ENCODE measurements at regions not wholly inside any gene's neighbourhood (a gene's known extent, or its start where the extent isn't known, plus 50 kb on each side); places are given as distances from the start of the nearest gene placed in this dataset.
A peak's percentile ranks its signal among the peaks of the same experiment; 100 is the strongest.

DNA sequence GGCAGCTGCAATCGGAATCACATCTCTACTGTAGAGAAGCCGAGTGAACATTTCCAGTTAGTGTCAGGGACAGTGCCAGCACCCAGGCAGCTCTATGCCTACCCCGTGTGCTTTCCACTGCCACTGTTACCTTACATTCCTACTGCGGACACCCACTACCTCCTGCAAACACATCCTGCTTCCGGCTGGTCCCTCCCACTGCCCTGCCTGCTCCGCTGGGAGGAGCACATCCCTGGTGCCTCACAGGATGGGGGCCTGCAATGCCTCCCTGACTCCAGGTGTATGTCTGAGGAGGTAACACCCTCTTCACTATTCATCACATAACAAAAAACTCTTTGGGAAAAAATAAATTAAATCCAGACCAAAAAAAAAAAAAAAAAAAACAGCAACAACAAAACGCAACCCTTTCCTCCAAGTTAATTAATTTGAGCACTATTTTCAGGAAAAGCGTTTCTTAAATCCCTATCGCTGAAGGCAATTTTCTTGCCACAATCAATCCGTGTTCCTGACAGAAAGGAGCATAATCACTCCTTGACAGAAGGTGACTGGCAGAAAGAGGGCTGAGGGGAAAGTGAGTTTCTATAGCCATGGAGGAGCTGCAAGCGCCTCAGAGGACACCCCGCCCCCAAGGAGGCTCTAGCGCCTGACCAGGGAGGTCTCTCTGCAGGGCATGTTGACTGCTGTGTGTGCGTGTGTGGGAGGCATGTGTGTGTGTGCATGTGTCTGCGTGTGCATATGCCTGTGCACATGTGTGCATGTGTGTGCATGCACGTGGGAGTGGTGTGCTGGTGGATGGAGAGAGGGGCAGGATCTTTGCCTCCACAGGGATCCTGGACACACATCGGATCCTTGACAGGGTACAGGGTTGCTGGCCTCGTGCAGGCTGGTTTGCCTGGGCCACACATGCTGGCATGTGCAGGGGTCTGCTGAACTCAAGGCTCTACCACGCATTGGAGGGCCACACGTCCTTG lies 134.8 kb upstream of the NTM start:
- DNase-seq = no peak

GRCh38 chr11:131240421-131240820 lies 130.0 kb upstream of the NTM start:
- DNase-seq = no peak

DNA sequence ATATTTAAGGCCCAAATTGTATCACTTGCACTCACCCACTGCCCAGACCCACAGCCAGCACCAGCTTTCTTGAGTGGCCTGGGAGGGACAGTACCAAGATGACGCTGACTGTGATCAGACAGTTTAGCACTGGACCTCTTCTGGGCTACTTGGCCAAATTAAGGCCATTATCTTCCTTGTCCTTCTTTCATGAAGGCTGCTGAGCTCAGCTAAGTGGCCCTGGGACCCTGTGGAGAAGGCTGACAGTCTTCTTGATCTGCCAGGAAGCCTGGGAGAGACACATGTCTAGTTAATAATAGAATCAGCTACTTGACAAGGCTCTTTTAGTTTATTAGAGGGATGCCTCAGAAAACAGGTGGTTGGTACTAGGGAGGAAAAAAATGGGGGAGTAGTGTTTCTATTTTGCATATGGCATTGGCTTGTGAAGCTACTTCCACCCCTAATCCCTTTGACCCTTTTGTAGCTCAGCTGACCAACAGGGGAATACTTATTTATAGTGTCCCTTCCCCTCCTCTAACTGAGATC lies 127.9 kb upstream of the NTM start:
- DNase-seq = no peak

- peak in 1 of 3 experiments; percentile 56 for DNase-seq
These were observed 124.3 kb upstream of the NTM start for GRCh38 chr11:131246156-131246555.

DNA sequence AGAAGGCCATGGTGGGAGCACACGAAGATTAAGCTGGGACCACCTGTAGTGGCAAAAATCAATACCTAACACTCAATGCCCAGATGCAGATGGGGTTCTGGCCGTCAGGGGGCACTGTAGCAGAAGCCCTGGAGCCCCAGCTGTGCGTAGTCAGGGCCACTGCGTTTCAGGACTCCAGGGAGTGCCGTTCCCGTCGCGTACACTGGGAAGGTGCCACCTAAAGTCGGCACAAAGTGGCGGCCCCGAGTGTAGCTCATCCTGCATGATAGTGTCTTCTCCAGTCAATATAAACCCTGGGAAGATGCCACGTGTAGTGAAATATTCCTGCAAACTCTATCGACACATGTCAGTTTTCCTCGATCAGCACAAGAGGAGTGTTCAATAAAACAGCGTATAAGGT lies 123.8 kb upstream of the NTM start:
- peak in 1 of 3 experiments; percentile 24 for DNase-seq

GRCh38 chr11:131248588-131248987 lies 121.8 kb upstream of the NTM start:
- no peak for DNase-seq

GRCh38 chr11:131253142-131253655 lies 117.2 kb upstream of the NTM start:
- DNase-seq = peak; percentile 15 to 59 (median 36)

DNA sequence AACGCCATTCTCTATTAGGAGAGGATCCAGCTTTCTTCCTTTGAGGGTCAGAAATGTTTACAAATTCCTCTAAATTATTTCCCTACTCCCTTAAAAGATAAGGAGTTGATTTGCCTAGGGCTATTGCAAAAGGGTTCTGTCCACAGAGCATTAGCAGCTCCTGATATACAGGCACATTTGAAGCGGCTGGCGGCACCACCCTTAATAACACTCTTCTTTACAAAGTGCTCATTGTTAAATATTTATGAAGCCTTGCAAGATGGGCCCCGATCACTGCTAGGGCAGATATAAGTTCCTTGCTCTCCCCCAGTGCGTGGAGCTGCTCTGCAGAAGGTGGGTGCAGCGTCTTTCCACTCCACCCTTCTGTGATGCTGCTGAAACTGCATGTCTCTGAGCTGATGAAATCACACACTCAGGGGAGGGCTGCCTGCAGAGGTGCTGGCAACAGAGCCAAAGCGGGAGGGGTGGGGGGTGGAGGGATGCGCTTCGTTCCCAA lies 116.7 kb upstream of the NTM start:
- peak in 2 of 3 experiments; percentile 16 to 59 for DNase-seq

DNA sequence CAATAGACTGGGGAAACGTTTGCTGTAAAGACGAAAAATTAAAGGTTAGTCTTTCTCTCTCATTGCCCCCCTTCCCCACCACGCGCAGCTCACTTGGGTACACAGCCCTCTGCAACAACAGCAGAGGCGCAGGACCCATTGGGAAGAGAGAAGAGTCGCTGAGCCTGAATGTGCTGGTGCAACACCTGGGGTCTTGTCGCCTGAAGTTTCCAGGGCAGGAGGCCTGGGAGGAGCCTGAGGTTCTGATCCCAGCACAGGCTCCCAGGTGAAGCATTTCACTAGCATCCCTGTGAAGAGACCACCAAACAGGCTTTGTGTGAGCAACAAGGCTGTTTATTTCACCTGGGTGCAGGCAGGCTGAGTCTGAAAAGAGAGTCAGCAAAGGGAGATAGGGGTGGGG lies 116.2 kb upstream of the NTM start:
- DNase-seq = no peak

- DNase-seq = no peak
These were observed 96.2 kb upstream of the NTM start for GRCh38 chr11:131274233-131274632.

GRCh38 chr11:131275580-131275979 lies 94.8 kb upstream of the NTM start:
- DNase-seq = no peak

DNA sequence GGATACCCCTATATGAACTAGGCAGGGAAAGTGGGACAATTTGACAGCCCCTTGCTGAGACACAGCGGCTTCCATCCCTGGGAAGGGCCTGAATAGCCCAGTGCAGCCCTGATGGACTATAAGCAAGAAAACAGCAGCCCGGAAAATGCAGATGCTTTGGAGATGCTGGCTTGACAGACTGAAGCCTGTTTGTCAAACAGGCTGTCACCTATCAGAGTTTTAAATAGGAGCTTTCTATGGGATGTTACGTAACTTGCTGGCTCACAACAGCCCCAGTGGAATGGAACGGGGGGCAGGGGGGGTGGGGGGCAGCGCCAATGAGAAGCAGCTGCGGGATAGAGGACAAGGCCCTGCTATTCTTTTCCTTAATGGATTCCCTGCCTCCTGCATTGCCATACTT lies 91.9 kb upstream of the NTM start:
- no peak for DNase-seq

- DNase-seq = no peak
These were observed 90.6 kb upstream of the NTM start for GRCh38 chr11:131279654-131280384.

- no peak for DNase-seq
These were observed 89.1 kb upstream of the NTM start for GRCh38 chr11:131281316-131281715.

- DNase-seq = no peak
These were observed 86.4 kb upstream of the NTM start for GRCh38 chr11:131284041-131284440.

GRCh38 chr11:131288521-131289091 lies 81.8 kb upstream of the NTM start:
- peak in 2 of 3 experiments; percentile 52 to 91 for DNase-seq

GRCh38 chr11:131290185-131290584 lies 80.2 kb upstream of the NTM start:
- DNase-seq = no peak

DNA sequence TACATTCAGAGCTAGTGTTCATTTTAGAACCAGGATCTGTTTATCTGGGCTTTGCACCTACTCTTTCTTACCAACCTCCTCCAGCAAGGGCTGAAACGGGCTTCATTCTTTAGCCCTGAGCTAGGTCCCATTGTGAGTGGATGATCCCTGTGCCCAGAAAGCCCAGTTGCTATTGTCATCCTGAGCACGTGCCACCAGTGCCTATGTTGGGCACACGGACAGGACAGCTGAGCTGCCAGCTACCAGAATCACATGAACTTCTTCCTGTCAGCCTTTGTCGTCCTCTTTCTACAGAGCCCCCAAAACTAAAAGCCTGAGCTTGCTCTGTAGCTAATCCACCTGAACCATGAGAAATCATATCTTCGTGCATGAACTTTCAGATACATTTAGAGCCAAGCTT lies 74.4 kb upstream of the NTM start:
- DNase-seq = no peak

- no peak for DNase-seq
These were observed 73.0 kb upstream of the NTM start for GRCh38 chr11:131297441-131297840.

- no peak for DNase-seq
These were observed 70.6 kb upstream of the NTM start for GRCh38 chr11:131299598-131300438.

- no peak for DNase-seq
These were observed 70.0 kb upstream of the NTM start for GRCh38 chr11:131300439-131300717.

DNA sequence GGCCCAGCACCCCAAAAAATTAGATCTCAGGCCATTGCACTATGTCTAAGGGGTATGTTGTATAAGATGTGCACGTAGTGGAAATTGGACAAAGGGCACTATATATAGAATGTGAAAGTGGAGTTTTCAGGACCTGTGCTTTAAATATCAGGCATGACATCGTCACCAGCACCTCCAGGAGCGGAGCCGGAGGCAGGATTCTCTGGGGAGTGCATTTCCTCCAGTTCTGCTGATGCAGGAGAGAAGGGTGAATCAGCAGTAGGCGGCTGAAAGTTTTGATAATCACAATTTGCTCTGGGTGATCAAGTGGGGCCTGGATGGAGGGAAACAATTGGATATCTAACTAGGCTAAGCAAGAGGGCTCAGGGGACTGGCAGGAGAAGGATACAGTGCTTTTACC lies 69.1 kb upstream of the NTM start:
- DNase-seq = no peak
